ENCODE measurements at regions not wholly inside any gene's neighbourhood (a gene's known extent, or its start where the extent isn't known, plus 50 kb on each side); places are given as distances from the start of the nearest gene placed in this dataset.

- DNase-seq: no peak
Observed at GRCh38 chr1:81326212-81326611, 474.5 kb upstream of the ADGRL2 start.

GRCh38 chr1:81325397-81325796 lies 475.3 kb upstream of the ADGRL2 start:
- no peak for DNase-seq

GRCh38 chr1:81323862-81324261 lies 476.9 kb upstream of the ADGRL2 start:
- DNase-seq: no peak

- DNase-seq: no peak
Observed at GRCh38 chr1:81317191-81317590, 483.5 kb upstream of the ADGRL2 start.

- DNase-seq: no peak
Observed at GRCh38 chr1:81314513-81315233, 486.1 kb upstream of the ADGRL2 start.

GRCh38 chr1:81313289-81313688 lies 487.4 kb upstream of the ADGRL2 start:
- no peak for DNase-seq

GRCh38 chr1:81312272-81312754 lies 488.4 kb upstream of the ADGRL2 start:
- DNase-seq: no peak

- no peak for DNase-seq
Observed at GRCh38 chr1:81310250-81310649, 490.5 kb upstream of the ADGRL2 start.

- no peak for DNase-seq
Observed at GRCh38 chr1:81308191-81308590, 492.5 kb upstream of the ADGRL2 start.

- DNase-seq: no peak
Observed at GRCh38 chr1:81307786-81308185, 492.9 kb upstream of the ADGRL2 start.

- DNase-seq: peak; percentile 60
Observed at GRCh38 chr1:81305997-81306452, 494.7 kb upstream of the ADGRL2 start.

GRCh38 chr1:81304187-81304586 lies 496.5 kb upstream of the ADGRL2 start:
- no peak for DNase-seq

GRCh38 chr1:81299892-81300291 lies 500.8 kb upstream of the ADGRL2 start:
- no peak for DNase-seq

GRCh38 chr1:81298266-81298665 lies 502.5 kb upstream of the ADGRL2 start:
- DNase-seq: no peak

- no peak for DNase-seq
Observed at GRCh38 chr1:81296601-81297000, 504.1 kb upstream of the ADGRL2 start.

- DNase-seq: no peak
Observed at GRCh38 chr1:81290326-81290725, 510.4 kb upstream of the ADGRL2 start.

GRCh38 chr1:81288689-81289088 lies 512.0 kb upstream of the ADGRL2 start:
- no peak for DNase-seq

- no peak for DNase-seq
Observed at GRCh38 chr1:81287411-81288080, 513.2 kb upstream of the ADGRL2 start.

GRCh38 chr1:81270051-81270450 lies 530.7 kb upstream of the ADGRL2 start:
- DNase-seq: no peak

- no peak for DNase-seq
Observed at GRCh38 chr1:81264976-81265375, 535.8 kb upstream of the ADGRL2 start.

GRCh38 chr1:81259625-81260411 lies 540.9 kb upstream of the ADGRL2 start:
- no peak for DNase-seq

GRCh38 chr1:81254560-81254959 lies 546.2 kb upstream of the ADGRL2 start:
- DNase-seq: no peak

- DNase-seq: no peak
Observed at GRCh38 chr1:81254068-81254467, 546.7 kb upstream of the ADGRL2 start.

Measured in left kidney (tissue), 1 donor.